Globus pallidus (tissue), 1 donor: ENCODE measurements at regions not wholly inside any gene's neighbourhood (a gene's known extent, or its start where the extent isn't known, plus 50 kb on each side); places are given as distances from the start of the nearest gene placed in this dataset.

Source experiments
- DNase-seq: peaks from one replicate; pipeline ENCODE4 v3.0.0-alpha.2; 2015; ENCODE audit warnings: low spot score

DNA sequence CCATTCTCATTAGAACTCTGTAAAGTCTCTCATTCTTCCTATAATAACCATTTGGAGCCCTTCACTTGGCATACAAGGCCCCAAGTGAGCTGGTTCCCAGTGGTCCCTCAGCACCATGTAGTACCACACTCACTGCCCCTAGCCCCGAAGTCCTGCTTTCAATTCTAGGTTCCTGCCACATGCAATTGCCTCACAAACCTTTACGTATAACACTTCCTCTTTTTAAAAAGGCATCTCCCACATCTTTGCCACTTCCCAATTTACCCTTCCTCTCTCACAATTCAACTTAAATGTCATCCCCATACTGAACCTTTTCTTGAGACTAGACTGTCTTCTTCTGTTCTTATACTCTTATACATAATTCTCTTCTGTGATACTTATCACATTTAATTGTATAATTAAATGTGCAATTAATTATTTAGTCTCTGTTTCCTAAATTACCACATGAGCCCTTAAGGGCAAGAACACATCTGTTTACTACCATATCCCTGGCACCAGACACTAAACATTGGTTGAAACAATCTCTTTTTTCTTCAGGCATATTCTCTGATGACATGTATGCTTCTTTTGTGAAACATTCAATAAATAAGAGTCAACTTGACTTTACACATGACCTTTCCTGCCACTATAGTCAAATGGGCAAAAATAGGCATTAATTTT, 304.0 kb downstream of the SPRY2 start:
- peak; percentile 63 for DNase-seq

DNA sequence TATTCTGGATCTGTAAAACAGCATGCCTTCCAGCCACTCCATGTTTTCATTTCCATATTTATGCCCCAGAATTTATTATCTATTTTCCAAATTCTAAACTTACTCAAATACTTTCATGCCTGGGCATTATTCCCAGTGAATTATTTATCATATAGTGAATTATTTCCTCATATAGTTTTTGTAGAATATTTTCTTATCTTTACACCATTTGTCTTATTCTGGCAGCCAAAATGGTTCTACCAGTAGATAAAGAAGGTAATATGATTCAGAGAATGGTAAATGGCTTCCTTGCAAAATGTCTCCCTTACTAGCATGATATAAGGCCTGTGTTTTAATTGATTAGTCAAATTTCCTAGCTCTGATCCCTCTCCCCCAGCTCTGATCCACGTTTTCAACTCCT, 305.8 kb downstream of the SPRY2 start:
- no peak for DNase-seq

DNA sequence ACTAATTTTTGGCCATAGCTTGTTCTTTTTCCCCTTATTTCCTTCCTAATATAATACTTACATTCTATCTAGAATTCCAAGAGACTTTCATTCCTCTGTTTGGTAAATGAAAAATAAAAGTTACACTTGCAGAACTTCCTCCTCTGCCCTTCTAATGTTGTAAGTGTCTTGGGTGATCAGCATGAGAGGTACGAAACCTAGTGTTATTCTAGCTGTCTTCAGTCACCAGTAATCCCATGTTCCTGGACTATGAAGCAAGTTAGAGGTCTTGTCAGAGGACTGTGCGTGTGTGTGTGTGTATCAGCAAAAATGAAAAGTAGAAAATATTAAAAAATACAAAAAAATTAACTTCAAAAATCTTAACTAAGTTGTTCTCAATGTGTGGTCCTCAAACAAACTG, 307.0 kb downstream of the SPRY2 start:
- no peak for DNase-seq

DNA sequence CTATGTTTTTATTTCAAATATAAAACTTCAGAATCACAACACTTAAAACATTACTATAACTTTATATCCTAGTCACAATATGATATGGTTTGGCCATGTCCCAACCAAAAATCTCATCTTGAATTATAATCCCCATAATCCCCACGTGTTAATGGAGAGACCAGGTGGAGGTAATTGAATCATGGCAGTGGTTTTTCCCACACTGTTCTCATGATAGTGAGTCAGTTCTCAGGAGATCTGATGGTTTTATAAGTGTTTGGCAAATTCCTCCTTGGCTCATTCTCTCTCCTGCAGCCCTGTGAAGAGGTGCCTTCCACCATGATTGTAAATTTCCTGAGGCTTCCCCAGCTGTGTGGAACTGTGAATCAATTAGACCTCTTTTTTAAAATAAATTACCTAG, 307.6 kb downstream of the SPRY2 start:
- no peak for DNase-seq

DNA sequence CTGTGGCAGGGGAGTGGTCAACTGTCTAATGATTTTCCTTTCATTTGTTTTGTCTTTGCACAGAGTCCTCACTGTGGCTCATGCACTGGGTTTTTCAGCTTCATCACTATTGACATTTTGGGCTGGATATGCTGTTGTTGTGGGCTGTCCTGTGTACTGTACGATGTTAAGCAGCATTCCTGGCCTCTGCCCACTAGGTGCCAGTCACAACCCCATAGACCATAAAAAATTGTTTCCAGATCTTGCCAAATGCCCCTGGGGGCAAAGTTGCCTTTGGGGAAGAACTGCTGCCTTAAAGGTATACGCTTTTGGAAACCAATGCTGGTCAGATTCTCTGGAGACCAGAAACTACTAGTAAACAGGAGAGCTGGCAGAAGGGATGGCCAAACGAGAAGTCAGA, 310.4 kb downstream of the SPRY2 start:
- DNase-seq: peak; percentile 50

DNA sequence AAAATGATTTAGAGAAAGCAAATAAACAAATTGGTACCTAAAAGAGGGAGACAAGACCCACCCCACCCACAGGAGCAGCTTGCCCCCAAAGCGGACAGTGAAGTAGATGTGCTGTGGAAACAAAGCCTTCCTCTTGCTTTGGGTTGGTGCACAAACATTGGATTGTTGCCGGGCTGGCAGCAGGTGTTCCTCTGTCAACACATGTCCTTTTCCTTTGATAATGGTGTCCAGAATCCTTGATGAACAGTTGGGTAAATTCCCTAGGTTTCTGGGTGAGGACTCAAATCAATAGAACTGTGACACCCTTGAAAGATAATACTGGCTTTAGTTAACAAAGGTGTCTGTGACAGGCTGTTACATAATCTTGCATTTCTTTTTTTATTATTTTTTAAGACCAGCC, 311.8 kb downstream of the SPRY2 start:
- no peak for DNase-seq

DNA sequence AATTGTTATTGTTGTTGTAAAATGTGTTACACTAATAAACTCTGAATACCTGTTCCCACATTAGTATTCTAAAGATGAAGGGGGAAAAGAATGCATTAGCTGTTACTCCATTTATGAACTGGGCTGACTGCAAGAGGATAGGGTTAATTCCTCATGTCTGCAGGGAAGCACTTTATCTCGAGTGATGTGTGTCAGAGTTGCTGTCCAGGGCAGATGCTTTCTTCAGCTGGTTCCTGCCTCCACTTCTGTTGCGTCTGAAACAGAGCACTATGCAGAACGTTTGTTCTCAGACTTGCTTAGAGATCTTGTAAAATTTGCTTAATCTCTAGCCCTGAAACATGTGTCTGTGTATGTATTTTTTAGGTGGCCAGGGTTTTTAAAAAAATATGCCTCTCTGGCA, 318.8 kb downstream of the SPRY2 start:
- DNase-seq: no peak

DNA sequence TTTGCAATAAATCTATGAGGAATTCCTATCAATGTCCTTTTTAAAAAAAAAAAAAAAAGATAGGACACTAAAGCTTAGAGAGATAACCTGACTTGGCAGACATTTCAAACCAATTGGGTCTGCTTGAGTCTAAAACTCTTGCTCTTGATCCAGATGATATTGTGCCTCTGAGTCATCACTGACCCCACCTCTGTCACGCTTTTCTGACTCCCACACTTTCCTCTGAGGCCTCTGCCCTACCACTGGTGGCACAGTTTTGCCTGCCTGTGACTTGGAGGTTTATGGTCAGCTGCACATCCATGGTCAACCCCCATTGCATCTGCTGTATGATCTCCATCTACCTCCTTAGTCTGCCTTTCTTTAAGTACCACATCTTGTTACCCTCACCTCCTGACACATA, 328.7 kb downstream of the SPRY2 start:
- DNase-seq: no peak

DNA sequence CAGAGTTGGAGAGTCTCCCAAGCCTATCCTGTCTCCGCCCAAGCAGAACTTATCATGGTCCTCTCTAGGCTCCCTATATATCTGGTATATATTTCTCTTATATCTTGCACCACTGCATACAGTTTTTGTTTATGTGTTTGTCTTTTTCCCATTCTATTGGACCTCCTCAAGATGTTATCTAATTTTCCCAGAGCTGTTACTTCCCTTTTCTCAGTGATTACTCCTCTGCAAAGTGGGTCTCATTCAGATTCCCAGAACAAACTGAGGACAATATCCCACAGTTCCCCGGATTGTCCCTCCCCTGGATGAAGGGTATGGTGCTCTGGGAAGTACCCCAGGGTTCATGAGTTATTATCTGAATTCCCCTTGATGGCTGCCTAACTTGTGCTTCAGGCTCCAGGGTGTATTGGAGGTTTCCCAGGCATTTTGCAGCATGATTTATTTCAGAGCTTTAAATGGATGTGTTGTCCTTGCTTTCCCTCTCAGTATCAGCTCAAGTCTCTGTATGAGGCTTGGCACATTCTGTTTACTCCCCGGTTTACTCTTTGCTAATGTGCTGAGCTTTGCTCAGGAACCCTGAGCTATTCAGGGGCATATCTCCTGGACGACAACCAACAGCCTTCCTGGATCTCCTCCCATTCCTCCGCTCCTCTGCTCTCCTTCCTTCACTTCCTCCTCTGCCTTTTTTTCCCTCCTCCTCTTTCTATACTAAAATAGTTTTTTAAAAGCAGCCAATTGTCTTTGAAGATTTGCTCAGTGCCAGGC, 329.3 kb downstream of the SPRY2 start:
- peak; percentile 39 for DNase-seq

DNA sequence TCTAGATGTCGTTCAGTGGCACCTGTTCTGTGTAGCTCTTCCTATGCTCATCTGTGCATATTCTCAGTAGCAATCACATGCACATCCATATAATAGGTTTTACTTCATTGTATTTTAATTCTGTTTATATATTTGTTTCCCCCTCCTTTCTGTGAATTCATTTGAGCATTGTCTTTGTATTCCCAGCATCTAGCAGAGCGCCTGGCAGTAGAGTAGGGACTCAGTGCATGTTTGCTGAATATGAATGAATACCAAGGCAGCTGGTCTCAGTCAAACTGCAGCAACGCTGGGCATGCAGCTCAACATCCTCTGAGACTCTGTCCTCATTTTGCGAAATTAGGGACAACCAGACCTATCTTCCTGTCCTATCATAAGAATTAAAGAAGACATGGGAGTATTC, 330.1 kb downstream of the SPRY2 start:
- peak; percentile 83 for DNase-seq

DNA sequence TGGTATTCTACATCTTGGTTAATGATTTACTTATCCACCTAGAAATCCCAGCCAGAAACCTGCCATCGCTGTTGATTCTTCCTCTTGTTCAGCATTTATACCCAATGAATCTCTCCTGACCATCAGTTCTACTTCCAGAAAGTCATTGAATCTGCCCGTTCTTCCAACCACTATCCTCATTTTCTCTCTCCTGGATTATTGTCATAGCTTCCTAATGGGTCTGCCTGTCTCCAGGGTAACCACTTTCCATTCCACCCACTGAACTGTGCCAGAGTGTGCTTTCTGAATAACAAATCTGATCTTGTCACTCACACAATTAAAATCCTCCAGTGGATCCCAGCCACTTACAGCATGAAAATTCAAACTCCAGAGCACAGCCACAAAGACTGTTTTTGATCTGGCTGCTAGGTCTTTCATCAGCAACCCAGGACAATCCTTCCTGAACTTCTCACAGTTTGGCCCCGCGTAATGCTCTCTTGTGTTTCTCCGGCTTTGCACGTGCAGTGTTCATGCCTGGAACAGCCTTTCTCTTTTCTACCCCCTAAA, 330.6 kb downstream of the SPRY2 start:
- peak; percentile 79 for DNase-seq

DNA sequence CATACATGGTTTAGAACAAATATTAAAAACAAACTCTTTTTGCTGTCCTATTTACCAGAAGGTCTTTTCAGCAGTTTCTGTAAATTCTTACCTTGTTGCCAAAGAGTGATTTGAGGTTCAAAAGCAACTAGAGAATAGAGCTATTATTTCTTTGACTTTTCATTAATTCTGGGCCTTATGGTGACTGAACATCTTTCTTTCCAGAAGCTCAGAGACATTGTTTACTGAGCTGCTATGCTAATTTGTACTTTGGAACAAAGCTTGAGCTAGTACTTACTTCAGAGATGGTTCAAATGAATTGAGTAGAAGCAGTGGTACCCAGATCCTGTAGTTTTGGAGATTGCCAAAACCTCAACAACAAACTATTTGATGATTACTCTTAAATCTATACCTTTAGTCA, 331.2 kb downstream of the SPRY2 start:
- DNase-seq: peak; percentile 63

DNA sequence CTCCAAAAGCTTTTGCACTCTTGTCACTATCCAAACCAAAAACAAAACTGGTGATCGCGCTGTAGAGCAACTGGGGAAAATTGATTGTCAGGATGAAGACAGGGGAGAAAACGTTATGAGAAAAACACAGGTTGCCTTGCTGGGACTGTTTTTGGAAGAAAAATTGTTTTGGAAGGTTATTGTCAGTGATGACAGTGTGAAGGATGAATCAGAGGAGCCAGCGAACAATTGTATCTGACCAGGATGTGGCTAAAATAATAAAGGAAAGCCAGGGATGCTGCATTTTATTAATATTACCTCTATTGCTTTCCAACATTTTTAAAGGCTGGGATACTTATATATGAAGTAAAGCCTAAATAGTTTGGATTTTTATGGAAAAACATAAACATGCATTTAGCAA, 334.0 kb downstream of the SPRY2 start:
- no peak for DNase-seq

DNA sequence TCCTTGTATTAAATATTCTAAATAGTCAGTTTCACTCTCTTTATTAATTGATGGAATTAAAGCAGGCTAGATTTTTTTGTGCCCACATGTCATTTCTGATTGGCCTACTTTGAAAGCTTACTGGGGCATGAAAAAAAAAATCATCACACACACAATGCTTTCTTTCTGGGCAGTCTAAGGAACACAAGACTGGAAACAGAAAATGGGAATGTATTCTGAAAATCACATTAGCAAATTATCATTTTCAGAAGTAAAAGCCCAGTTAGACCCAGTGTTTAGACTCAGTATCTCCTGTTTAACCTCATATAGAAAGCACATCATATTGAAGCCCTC, 339.4 kb downstream of the SPRY2 start:
- DNase-seq: peak; percentile 43

DNA sequence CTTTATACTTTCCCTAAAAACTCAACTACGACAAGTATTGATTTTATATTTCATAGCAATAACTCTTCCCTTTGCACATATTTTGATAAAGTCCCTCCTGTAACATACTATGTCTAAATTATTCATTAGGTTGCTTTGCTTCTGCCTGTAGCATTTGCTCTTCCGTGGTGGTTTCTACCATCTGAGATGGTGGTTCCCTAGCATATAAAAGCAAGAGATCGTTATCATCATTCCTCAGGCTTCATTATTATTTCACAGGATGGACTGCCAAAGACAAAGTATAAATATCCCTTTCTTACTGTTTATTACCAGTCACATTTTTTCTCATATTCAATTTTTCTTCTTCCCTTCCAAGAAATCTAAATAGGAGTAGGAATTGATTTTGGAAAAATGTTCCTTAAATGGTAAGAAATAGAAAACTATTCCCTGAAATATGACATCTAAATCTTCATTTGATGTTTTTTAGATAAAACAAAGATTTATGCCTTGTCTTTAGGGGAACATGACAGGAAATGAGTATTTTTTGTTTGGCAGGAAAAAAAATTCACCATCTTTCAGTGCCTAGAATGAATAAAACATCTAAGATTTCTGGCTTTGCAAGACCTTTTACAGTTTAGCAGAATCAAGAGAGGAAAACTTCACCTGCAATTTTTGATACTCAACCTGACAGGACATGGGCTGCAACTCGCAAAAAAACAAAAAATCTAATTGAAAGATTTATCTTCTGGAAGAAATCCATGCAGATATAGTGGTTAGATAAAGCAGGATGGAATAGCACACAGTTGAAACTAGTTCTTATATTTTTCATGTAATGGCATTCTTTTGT, 340.0 kb downstream of the SPRY2 start:
- DNase-seq: no peak

DNA sequence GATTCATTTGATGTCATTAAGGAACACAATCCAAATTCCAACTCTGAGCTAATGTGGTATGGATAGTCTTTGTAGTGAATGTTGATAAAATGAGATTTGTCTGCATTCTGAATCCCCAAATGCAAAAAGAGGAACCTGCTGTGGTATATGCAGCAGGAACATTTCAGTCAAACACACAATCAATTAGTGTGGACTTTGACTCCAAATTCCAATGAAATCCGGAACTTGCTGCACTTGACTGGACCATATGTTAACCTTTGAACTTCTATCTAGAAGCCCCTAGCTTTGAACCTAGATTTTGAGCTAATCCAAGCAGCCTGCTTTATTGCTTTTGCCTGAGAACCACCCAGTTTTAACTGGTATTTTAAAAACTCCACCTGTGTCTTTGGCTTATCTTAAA, 341.3 kb downstream of the SPRY2 start:
- DNase-seq: no peak

DNA sequence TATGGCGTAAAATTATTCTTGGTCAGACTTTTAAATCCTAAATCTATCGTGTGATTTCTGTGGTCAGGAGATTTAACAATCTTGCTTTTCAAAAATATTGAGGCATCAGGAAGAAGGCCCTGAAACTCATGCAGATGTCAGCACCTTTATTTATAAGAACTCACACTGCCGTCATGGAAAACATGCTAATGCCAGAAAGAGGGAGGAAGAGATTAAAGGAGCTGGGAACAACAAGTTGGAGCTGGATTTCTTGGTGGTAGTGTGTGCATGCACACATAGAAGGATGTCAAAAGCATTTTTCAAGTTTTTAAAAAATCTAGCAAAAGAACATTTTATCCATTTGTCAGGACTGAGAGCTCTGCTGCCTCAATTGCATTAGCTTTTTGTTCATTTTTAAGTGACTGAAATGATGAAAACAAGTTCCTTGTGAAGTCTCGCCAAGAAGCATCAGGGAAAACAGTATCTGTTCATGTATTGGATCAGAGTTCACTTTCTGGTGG, 342.5 kb downstream of the SPRY2 start:
- DNase-seq: no peak

DNA sequence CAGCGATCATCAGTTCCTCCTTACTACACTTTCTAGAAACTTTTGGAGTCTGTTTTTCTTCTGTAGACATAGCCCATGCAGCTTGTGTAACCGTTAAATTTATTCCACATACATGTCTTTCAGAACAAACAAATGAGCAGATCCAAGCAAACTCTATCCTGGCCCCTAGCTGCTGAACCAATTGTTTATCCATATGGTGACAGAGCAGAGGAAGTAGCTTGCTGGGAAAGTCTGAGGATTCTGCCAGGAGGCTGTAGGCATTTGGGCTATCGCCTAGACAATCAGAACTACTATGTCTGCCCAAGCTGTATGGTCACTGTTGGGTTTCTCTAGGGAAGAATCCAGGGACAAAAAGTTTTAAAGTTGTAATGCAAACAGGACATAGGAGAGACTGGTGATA, 343.7 kb downstream of the SPRY2 start:
- no peak for DNase-seq

DNA sequence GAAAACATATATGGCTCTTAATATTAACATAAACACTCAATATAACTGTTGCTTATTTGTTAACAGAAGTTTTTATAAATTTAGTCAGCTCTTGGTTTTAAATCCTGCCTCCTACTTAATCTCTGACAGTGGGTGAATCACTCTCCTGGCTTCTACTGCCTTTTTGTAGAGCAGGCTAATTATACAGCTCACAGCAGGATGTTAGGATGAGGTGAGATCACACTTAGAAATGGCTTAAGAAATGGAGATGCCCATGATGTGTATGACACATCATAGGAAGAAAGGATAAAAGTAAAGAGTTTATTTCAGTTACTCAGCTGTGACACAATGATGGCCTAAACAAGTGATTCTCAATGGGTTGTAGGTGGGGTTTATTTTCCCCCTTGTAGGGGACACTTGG, 345.6 kb downstream of the SPRY2 start:
- DNase-seq: no peak

DNA sequence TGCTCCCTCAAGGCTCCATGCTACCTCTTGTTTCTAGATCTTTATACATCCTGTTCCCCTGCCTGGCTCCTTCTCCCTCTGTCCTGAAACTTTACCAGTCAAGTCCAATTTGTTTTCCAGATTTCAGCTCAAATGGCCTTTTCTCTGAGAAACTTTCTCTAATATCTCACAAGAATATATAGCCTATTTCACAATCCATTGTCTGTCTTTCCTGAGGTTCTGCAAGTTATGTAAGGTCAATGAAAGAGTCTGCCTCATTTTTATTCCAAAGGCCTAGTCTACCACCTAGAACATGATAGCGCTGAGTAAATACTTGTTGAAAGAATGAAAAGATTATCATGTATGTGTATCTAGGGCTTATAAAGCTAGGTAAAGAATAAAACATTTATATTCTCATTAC, 348.8 kb downstream of the SPRY2 start:
- no peak for DNase-seq

DNA sequence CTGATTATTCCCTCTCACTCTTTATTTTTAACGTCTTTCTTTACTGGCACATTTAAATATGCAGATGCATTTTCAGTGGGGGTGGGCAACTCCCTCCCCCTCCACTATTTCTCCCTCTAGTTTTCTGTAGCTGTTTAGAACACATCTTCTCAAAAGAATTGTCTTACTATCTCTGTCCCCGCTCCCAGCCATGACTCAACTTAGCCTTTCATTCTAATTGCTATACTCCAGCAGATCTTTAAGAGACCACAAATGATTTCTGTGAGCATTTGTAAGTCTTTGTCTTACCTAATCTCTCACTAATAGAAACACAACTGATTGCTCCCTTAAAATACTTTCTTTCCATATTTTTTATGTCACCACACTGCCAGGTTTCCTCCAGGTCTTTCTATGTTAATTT, 350.9 kb downstream of the SPRY2 start:
- DNase-seq: no peak

DNA sequence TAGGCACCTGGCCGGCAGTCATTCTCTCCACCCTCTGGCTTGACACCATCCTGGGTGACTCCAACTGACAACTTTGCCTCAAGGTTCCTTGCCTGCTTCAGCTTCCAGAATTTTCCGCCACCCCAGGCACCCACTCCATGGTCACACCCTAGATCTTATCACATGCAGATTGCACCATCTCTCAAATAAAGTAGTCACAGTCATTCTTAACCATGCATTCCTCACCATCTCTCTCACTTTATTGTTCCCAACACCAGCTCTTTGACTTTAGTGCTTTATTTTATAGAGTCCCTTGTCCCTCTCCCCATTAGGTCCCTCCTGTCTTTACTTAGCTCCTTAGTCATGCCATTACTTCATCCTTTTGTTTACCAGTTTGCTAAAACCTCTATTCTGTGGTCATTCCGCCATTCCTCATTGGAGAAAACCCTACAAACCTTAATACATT, 351.7 kb downstream of the SPRY2 start:
- no peak for DNase-seq

DNA sequence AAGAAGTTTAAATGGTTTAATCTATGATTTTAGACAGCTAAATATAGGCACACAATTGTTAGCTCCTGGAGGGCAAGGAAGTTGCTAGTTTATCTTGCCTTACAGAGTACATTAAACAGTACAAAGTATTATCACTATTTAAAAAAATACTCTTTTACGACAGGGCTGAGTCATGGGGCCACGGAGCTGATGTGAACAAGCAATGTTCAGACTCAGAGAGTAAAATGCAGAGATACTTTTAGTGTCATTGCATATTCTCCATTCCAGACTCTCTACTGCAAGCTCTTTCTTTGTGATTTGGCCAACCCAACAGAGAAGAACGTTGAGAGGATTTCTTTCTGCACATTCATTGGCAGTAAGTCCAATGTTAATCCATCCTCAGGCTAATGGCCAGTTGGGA, 352.4 kb downstream of the SPRY2 start:
- no peak for DNase-seq
